Kidney capillary endothelial cell (primary cell): ENCODE measurements at regions not wholly inside any gene's neighbourhood (a gene's known extent, or its start where the extent isn't known, plus 50 kb on each side); places are given as distances from the start of the nearest gene placed in this dataset.

Source experiments
- DNase-seq: peaks from one replicate; pipeline ENCODE4 v3.0.0-alpha.2; 2018; ENCODE audit warnings: low spot score

GRCh38 chr2:18829976-18830375 lies 240.6 kb upstream of the NT5C1B start:
- no peak for DNase-seq

DNA sequence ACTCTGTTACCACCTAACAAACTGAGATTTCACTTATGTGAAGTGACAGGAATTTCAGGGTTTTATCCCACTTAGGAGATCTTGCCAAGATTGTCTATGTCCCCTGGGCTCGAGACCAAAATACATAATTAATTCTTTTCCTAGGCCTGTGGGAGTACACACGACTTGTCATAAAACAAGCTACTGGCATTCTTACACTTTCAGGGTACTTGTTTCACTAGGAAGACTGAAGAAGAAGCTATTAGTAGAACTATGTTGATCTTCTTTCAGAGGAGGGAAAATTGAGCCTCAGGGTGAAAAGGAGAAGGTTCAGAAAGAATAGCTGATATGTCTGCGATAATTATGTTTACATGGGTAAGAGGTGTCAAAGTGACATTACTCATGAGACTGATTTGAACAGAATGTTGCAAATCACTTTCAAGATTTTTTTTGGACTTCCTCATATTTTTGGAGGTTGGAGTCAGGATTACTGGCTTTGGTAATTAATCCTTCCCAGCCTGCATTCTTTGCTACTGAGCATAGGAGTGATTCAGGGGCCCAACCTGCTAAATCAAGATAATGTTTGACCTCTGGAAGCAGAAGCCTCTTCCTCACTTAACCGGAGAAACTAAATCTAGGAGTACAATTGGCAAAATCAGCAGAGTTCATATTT lies 240.0 kb upstream of the NT5C1B start:
- peak; percentile 51 for DNase-seq

DNA sequence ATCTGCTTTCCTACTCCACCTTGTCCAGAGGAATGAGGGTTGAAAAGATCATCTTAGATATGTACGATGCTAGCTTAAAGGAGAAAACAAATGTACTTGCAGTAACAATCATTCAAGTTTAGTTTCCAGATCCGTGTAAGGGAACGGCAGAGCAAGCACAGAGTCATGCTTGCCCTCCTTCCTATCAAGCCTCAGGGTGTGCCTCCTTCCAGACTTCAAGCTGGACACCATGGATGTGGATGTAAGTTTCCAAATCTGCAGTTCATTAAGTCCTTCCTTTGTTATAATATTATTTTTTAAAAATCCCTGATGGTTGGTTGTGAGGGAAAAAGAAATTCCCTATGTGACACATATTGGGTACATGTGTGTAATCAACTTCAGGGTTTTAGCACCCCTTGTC lies 238.9 kb upstream of the NT5C1B start:
- no peak for DNase-seq

DNA sequence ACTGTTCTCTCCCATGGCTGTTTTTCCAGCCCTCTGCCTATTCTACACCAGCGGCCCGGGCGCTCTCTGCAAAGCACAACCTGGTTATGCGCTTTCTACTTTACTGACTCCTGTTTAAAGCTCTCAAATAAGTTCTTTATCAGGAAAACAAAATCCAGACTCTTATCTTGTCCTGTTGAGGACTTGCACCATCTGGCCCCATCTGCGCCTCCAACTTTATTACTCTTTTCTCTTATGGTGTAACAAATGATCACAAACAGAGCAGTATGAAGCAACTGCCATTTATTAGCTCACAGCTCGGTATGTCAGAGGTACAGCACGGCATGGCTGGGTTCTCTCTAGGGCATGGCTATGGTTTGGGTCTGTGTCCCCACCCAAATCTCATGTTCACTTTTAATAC lies 236.5 kb upstream of the NT5C1B start:
- no peak for DNase-seq

- DNase-seq, result no peak
Observed at GRCh38 chr2:18824915-18825314, 235.5 kb upstream of the NT5C1B start.

- DNase-seq, result no peak
Observed at GRCh38 chr2:18824325-18824790, 235.0 kb upstream of the NT5C1B start.

DNA sequence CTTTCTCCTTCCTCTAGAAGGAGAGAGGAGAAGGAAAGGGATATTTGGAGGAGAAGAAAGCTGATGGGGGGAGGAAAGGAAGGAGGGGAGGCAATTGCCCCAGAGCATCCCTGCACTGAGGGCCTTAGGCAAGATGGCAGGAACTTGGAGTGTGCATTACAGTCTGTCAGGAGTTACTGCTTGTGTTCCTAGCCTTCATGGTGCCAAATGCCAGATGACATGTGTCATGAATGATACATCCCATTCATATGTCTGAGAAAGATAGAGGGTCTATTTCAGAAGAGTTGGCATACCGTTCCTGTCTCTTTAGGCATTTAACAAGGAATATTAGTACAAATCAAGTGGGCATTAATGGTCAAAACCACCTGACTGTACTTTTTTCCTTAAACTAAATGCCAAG lies 232.1 kb upstream of the NT5C1B start:
- DNase-seq, result no peak

DNA sequence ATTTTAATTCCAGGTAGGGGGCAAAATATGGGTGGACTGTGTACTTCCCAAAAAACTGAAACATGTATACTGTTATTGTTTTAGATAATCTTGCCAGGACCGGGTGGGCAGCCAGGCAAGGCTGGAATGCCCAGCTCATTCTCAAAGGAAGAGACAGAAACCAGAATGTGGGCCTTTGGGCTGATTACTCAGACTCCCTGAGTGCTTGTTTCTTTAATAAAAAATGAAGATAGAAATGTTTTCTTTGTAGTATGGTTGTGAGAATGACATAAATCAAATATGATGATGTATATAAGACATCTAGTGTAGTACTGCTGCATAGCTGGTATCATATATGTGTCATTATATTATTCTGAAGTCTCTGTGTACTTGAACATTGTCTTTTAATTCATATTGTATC lies 231.6 kb upstream of the NT5C1B start:
- no peak for DNase-seq

GRCh38 chr2:18819566-18819965 lies 230.2 kb upstream of the NT5C1B start:
- DNase-seq, result no peak

DNA sequence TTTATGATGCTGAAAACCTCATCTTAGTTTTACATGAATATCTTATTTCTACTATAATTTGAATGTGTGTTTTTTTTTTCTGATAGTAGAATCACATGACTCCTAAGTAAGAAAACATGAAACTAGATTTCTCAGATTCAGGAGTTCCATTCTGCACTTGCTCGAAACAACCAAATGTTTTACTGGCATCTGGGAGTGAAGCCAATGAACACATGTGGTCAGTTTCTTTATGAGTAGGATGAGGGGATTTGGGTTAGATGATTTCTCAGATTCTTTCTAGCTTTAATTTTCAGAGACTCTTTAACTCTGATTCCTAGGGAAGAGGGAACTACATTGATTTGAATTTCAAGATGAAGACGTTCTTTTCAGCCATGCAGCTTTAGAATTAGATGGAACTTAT lies 225.0 kb upstream of the NT5C1B start:
- no peak for DNase-seq

DNA sequence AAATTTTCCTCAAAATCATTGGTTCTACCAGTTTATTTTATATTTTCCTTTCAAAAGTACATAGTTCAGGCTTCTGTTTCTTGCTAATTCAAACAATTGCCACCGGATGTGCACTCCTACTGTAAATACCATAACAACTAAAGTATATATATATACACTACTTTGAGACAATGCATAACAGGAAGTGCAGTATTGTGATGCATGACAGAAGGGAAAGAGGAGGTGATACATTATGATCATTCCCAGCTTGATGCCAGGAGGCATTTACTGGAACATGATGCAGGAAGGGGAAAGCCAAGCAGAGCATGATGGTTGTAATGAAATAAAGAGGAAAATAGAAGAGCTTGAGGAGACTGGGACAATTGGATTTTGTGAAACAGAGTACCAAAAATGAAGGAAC lies 215.2 kb upstream of the NT5C1B start:
- peak; percentile 85 for DNase-seq

DNA sequence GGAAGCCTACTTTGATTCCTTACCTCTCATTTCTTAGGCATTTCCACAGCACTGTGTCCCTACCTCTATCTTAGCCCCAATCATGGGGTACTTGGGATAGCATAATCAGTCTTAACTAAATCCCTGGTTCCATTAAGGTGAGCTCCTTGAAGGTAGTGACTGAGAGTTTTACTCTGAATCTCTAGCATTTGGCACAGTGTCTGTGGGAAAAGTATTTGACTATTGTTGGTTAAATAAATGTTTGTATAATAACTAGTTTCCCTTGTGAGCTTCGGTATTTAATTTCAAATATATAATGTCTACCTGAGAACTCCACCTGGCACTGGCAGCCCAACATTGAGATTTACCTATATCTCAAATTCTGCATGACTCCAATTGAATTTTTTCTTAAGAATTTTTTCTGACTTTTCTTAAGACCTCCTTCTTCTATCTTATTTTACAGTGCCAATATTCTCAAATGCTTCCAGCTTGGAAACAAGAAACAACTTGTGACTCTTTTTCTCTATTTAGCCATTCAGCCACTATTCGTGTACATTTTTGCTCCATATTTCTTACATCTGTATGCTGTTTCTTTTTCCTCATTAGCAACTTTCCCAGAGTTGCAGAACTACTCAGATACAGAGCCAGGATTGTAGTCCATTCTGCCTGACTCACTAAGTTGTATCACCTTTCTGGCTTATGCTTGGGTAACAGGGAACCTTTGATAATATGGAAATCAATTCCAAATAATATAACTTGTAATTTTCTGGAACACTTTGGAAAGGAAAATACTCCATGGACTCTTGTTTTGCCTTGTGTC lies 214.0 kb upstream of the NT5C1B start:
- DNase-seq, result no peak

GRCh38 chr2:18800240-18800971 lies 211.0 kb upstream of the NT5C1B start:
- no peak for DNase-seq

DNA sequence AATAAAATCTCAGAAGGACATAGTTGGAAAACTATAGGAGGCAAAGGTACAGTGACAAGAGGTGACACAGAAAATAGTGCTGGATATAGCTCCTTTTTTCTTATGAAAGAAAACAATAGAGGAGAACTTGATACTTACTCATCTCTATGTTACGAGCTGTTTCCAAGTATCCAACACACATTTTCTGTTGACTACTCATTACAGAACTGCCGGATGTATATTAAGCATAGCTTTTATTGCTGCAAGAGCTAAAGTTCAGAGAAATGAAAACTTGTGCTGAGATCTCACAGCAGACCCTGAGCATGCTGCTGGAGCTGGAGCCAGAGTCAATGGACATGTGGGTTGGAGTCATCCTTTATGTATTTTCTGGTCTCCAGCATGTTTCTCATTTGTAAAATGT lies 210.0 kb upstream of the NT5C1B start:
- DNase-seq, result no peak

DNA sequence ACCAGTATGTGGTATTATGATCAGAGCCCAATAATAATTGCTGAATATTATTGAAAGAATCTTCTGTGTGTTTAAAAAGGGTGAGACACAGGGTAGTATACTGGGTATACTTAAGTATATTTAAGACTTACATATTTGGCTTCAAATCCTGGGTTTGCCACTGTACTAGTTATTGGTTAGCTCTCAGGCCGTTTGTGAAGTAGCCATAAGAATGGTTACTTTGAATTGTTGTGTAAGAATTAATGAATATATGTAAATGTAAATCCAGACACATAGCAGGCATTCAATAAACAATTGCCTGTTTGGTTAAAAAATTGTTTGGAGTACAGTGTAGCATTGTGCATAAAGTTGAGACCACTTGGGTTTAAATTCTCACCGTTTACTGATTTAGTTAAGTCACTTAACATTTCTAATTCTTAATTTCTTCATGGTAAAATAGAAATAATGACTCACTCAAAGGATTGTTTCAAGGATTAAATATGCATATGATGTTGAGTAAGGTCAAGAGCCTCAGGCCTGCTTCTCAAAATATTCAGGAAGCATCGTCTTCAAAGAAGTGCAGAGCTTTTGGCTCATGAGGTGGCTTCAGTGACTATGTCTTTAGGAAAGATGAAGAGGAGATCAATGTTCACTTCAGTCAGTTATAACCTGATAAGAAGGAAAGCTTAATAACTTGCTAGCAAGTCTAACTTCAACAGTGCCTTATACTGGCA lies 207.9 kb upstream of the NT5C1B start:
- no peak for DNase-seq

GRCh38 chr2:18795906-18796305 lies 206.5 kb upstream of the NT5C1B start:
- no peak for DNase-seq

DNA sequence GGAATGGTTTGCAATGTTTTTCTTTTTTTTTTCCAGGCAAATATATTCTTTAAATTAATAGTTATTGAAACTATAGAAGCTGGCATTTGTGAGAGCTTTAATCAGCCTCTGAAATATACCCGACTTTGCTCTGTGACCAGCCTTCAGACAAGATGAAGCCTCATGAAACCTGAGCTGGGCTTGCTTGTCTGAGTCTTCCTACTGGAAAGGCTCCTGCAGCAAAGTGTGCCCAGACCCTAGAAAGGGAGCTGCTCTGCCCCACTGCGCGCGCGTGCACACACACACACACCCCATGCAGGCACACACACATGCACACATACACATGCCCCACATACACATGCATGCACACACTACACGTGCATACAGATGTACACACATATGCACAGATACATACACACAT lies 203.3 kb upstream of the NT5C1B start:
- DNase-seq, result no peak

- no peak for DNase-seq
Observed at GRCh38 chr2:18792226-18792629, 202.9 kb upstream of the NT5C1B start.

- DNase-seq, result no peak
Observed at GRCh38 chr2:18791172-18791797, 201.9 kb upstream of the NT5C1B start.

- no peak for DNase-seq
Observed at GRCh38 chr2:18790509-18791171, 201.3 kb upstream of the NT5C1B start.

- no peak for DNase-seq
Observed at GRCh38 chr2:18788592-18788991, 199.2 kb upstream of the NT5C1B start.
